GM18508 (cell line): ENCODE measurements at regions not wholly inside any gene's neighbourhood (a gene's known extent, or its start where the extent isn't known, plus 50 kb on each side); places are given as distances from the start of the nearest gene placed in this dataset.

ENCODE experiments used
- ATAC-seq: cut with Tn5 transposase; IDR thresholded peaks from one replicate; pipeline ENCODE4 v1.9.1; 2021; ENCODE audit warnings: moderate number of reproducible peaks; ENCODE audit not compliant: insufficient read depth, unreplicated experiment

DNA sequence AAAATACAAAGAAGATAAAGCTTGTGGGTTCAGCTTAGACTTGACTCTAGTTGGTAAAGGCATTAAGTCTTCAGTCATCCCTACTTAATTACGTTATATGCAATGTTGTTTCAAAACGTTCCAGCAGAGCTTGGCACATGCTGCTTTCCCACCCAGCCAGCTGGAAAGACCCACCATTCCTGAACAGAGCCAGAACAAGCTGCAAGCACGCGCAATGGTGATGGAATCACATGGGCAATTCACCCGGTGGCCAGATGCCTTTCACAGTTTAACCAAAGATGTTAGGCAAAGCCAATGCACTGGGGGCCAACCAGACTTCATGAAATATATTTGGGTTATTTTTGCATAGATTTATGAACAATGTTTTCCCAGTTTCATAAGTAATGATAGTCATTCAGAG is 123.4 kb upstream of the CDH20 start:
- ATAC-seq = no peak

DNA sequence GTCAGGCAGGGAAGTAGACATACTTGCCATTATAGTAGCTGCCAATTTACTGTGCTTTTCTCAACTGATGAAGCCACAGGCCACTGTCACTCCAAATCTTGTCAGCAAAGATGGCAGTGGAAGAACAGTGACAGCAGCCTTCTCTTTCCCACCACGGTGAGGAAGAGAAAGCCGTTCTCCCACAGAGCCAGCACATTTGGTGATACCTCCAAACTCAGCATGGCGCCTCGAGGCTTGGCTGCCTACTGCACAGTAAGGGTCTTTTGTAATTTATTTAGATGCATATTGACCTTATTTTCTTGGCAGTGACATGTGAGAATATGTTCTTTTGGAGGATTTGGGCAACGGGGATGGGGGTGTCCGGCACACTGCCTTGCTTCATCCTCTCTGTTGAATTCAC is 117.2 kb upstream of the CDH20 start:
- ATAC-seq = no peak

DNA sequence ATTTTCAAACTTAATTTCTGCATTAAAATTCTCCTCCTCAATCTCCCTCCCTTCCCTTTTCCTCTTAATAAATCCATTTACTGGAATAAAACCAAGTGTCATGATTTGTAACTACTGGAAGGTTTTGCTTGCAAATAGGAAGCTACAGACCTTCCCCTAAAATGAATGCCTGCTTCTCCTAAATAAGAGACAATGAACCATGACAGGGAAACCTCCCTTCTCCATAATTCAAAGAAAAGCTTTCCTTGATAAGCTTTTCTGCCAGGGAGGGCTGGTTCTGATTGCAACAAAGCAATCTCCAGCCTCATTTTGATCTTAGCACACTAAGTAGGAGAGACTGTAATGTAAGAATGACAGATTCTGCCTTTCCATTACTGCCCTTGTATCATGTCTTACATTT is 111.0 kb upstream of the CDH20 start:
- ATAC-seq = no peak

DNA sequence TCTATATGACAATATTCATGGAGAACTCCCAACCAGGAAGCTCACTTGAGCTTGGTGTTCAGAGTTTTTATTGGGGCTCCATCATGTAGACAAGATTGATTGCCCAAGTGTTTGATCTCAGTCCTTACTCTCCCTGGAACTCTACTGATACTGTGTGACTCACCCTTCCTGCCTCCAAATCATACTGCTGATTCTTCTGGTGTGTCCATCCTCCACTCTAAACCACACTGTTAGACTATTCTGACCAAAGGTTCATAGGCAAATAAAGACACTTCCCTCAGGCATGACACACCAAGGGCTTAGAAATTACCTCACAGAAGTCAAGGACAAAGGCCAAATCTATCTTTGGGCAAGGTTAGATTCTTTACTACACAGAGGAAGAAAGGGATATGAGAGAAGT is 107.9 kb upstream of the CDH20 start:
- no peak for ATAC-seq

DNA sequence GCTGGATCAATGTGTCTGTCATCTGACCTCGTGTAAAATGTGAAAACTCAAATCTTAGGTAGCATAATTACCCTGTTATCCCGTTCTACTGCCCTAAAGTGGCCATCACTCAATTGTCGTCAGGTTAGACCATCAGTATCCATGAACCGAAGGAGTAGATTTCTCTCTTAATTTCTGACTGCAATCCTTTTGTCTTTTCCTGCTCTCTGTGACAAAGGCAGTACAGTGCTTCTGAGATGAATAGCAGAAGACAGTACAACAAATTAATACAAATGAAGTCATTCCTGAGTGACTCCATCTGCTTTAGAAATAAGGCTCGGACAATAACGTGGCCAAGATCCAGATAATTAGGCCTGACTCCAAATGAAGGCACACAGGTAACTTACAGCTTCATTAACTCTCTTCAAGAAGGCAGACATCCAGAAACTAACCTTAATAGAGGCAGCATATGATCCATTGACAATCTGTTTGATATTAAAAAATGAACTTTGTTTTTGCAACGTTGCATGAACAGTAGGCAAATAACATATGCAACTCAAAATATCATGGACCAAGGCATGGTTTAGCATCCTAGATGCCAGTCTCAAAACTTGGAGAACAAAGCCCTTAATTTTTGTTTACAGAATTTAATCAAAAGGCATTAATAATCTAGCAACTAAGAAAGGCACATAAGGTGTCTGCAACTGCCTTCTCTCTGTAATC is 96.7 kb upstream of the CDH20 start:
- no peak for ATAC-seq

DNA sequence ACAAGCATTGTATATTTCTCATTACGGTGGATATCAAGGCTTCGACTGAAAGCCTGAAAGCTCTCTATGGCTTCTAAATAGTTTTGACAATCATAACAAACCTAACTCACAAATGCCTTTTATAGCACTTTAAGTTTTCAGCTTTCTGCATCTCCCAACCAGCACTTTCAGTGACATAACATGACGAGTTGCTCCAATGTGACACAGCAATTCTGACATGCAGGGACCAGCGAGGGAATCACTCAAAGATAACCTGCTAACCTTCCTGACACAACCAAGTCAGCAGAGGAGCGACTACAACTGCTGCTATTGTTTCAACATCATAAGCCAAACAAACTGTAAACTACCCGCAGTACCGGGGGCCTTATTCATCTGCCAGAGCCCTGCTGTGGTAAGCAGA is 95.7 kb upstream of the CDH20 start:
- ATAC-seq = no peak

DNA sequence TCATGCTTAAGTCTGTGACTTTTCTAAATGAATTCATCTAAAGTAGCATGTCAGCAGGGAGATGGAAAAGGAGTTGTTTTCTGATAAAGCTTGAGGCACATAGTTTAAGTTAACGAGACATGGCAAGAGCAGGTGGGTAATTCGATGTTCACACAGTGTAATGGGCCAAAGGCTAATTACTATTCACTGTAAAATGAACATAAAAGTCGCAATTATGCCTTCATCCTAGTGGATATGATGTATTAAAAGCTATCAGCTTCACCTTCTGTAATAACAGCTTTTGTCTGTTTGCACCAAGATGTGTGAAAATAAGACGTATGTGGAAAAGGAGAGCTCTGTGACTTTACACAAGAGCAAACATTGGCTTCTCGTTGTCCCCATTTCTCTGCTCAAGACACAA is 94.2 kb upstream of the CDH20 start:
- no peak for ATAC-seq

DNA sequence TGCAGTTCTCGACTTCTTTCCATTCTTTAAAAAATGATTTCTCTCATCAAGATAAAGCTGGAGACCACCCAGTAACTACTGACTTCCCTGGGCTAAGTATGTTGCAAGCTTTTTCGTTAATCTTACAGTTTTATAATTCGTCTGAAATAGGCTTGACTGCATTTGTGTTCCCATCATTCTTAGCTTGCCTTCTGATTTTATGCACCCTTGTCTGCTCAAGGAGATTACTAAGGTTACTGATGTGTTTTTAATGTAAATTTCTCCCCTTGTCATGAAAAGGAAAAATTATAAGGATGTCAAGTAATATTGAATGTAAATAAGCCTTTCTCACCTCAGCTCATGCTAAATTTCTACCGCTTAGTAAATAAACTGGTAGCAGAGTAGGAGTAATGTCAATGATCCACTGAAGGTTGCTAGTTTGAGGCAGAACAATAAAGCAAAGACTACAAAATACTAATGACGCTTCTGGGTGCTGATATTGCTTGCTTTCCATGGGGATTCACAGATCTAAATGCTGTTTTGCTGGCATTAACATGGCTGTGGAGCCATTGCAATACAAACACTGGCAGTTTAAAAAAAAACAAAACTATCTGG is 91.9 kb upstream of the CDH20 start:
- ATAC-seq = no peak

DNA sequence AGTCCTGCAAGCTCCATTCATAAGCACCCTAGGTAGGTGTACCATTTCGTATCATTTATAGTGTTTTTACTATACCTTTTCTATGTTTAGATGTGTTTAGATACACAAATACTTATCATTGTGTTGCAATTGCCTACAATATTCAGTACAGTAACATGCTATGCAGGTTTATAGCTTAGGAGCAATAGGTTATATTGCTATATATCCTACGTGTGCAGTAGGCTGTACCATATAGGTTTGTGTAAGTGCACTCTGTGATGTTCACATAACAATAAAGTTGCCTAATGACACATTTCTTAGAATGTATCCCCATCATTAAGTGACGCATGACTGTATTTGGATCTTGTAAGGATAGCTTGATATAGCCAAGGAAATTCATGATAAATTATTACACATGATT is 88.6 kb upstream of the CDH20 start:
- ATAC-seq = no peak

DNA sequence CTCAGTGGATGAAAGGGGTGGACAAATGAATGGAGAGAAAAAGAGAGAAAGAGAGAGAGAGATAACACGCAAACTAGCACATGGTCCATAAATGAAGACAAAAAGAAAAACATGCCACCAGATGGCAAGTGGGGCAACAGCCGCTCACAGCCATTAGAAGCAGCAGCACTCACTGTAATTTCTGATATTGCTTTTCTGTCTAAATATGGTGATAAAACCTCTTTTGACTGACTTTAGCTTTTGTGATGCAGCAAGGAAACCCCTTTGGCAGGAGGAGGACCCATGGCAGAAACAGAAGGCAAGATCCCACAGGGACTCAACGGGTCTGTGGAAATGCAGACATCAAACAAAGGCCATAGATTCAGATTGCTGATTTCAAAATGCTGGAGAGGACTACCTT is 88.0 kb upstream of the CDH20 start:
- no peak for ATAC-seq

DNA sequence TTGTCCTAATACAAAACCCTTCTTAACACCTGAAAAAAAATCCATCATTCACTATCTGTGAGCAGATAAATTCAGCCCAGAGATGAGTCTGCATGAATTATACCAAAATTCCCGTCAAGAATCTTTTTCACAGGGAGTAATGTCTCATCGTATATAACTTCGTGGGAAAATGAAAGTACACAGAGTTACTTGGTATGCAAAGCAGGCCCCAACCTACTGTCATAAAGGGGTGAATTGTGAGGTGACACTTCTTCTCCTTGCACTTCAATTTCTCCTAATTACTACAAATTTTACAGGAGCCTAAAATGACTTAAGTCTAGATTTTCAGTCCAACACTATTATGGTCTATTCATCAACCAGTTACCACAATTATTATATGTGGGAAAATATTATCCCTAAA is 84.6 kb upstream of the CDH20 start:
- ATAC-seq = no peak

DNA sequence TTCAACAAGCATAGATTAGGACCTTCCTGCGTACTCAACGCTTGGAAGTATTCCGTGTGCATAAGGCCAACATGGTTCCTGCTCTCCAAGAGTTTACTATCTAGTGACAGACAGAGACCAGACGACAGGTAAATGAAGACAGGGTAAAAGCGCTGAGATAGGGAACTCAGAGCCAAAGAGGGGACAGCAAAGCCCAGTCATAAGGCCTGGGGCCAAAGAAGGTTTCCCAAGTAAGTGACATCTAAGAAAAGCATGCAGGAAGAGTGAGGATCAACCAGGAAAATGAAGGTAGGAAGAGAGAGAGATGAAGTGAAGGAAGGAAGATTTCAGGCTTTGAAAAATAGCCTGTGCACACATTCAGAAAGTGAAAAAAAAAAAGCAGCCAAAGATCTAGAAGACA is 76.9 kb upstream of the CDH20 start:
- no peak for ATAC-seq

DNA sequence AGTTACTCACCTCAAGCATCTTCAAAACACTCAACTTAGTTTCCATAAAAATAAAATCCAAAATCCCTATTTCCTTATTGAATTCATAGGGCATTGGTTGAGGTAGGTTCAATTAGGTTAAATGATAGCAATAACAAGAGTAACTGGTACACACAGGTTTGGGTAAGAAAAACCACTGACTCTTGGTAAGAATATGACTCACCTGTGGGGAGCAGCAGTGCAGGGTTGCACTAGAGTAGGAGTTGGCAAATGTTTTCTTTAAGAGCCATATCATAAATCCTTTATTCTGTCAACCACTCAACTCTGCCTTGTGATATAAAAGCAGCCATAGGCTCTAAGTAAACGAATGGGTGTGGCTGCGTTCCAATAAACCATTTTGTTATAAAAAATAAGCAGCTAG is 71.4 kb upstream of the CDH20 start:
- no peak for ATAC-seq

DNA sequence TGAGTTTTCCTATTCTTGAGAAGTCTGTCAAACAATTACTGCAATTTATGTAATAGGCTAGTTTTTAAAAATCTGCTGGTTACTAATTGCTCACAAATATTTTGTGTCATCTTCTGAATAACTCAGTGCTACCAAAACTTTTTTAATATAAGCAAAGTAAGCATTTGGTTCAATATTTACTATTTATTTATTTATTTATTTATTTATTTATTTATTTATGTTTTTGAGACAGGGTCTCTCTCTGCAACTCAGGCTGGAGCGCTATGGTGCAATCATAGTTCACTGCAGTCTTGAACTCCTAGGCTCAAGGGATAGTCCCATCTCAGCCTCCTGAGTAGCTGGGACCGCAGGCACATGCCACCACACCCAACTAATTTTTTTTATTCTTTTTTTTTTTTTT is 60.4 kb upstream of the CDH20 start:
- ATAC-seq = no peak

DNA sequence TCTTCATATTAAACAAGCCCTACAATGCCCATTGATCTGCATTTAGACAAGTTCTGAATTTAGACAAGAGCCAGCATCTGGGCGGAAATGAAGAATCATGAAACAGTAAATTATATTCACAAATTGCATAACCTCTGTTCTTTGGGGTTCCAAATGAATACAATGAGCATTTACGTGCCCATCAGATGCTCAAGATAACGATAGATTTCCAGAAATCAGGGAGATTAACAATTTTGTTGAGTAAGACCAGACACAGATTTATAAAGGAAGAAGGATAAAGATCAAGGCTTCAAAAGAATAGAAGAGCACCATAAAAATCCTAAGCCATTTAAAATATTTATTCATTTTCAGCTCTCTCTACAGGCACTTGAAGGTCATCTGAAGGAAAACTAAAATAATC is 59.7 kb upstream of the CDH20 start:
- no peak for ATAC-seq

DNA sequence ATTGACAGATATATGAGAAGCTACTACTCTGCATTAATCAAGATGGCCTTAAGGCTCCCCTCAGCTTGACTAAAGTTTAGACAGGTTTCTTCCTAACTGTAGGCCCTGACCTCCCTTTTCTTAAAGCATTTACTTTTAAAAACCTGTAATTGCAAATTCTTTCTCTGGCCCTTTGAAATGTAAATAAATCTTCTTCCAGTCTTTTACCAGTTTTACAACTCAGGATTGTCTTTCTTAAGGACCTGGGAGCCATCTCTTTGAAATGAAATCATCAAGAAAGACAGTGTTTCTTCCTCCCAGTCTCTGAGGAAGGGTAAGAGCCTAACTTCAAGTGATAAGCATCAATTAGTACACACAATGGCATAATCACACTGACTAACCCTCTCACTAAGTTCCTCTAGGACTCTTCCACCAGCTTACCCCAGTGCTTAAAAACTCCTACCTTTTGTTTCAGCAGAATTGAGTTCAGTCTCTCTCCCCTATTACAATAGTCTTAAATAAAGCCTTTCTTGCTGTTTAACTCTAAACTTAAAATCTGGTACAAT is 58.7 kb upstream of the CDH20 start:
- ATAC-seq = no peak

DNA sequence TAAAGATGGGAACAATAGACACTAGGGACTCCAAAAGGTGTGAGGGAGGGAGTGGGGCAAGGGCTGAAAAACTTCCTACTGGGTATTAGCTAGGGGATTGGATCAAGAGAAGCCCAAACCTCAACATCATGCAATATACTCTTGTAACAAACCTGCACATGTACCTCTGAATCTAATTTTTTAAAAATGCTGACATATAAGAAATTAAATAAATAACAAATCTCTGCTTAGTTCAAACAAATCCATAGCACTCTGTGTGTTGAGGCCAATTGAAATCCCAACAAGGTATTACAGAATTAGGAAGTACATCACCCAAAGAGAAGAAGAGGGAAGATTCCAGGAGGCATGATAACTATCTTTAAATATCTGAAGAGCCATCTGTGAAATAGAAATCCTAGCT is 55.4 kb upstream of the CDH20 start:
- ATAC-seq = no peak

DNA sequence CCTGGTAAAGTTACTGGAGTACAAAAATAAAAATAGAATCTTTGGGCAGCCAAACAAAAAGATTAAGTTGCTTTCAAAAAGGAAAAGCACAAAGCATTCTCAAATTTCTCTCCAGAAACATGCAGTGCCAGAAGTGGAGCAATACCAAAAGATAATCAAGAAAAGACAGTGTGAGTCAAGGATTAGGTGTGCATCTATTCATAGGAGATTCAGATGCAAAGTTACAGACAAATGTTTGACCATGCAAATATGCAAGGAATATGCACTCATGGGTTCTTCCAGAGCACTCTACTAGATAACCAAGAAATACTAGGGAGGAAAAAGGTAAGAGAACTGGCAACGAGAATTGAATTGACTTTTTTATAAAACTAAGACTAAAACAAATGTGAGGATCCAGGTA is 51.8 kb upstream of the CDH20 start:
- ATAC-seq = no peak

DNA sequence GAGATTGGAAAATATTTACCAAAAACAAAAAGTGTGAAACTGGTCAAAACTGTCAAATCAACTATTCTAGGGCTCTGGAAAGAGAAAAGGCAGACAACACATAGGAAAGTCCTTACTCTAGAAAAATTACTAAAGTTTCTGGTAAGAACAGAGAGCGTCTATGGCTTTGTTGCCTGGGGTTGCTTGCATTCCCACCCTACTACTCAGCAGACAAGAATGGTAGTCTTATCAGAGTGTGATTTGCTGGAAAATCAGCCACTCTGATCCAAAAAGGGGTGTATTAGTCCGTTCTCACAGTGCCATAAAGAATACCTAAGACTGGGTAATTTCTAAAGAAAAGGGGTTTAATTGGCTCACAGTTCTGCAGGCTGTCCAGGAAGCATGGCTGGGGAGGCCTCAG is 50.3 kb upstream of the CDH20 start:
- ATAC-seq = no peak
